Lung (tissue), 12 donors: ENCODE measurements at regions not wholly inside any gene's neighbourhood (a gene's known extent, or its start where the extent isn't known, plus 50 kb on each side); places are given as distances from the start of the nearest gene placed in this dataset. TPM values are rescaled to one million over a fixed set of nuclear protein-coding genes. Genes with fewer than 3 reads are reported as not detected.

ENCODE experiments used
- ATAC-seq: fragments of 200-7000 bp; cut with Tn5 transposase; one replicate; pipeline ENCODE4 v1.9.1; 2020; ENCODE audit warnings: moderate number of reproducible peaks; ENCODE audit not compliant: insufficient read depth, low FRiP score
- DNase-seq, 3 donors: peaks; one replicate each; pipeline ENCODE4 v3.0.0-alpha.2; 2013 to 2017
- H3K27ac ChIP-seq, 2 donors: one replicate each; pipeline ENCODE4 v1.5.1; 2013; ENCODE audit warnings: mild to moderate bottlenecking in 2 of 2, moderate library complexity in 2 of 2, control low read depth in 1 of 2, inconsistent platforms in 1 of 2, low read depth in 1 of 2, low read length in 1 of 2
- H3K27me3 ChIP-seq, 3 donors: one replicate each; pipeline ENCODE4 v1.5.1; 2013; ENCODE audit warnings: low read length in 2 of 3; ENCODE audit not compliant: control insufficient read depth in 3 of 3, insufficient read depth in 3 of 3
- H3K36me3 ChIP-seq, 4 donors: one replicate each; pipeline ENCODE4 v1.5.1; 2013; ENCODE audit warnings: low read length in 4 of 4, mild to moderate bottlenecking in 1 of 4, moderate library complexity in 1 of 4; ENCODE audit not compliant: control insufficient read depth in 4 of 4, insufficient read depth in 4 of 4
- H3K4me1 ChIP-seq, 5 donors: one replicate each; pipeline ENCODE4 v1.5.1; 2013; ENCODE audit warnings: low read length in 5 of 5, mild to moderate bottlenecking in 2 of 5, moderate library complexity in 1 of 5; ENCODE audit not compliant: control insufficient read depth in 5 of 5, insufficient read depth in 5 of 5
- H3K4me3 ChIP-seq: one replicate; pipeline ENCODE4 v1.5.1; 2013; ENCODE audit warnings: mild to moderate bottlenecking, control low read depth, moderate library complexity
- H3K9ac ChIP-seq, 2 donors: one replicate each; pipeline ENCODE4 v1.5.1; 2013; ENCODE audit warnings: low read length in 2 of 2, control low read depth in 1 of 2; ENCODE audit not compliant: insufficient read depth in 1 of 2
- H3K9me3 ChIP-seq, 4 donors: one replicate each; pipeline ENCODE4 v1.5.1; 2013; ENCODE audit warnings: low read length in 3 of 4, mild to moderate bottlenecking in 1 of 4, moderate library complexity in 1 of 4; ENCODE audit not compliant: control insufficient read depth in 4 of 4, insufficient read depth in 3 of 4
- WGBS, 2 donors: extraction: QIAGEN DNeasy Blood & Tissue Kit; methylation state at CpG; one replicate each; pipeline ENCODE4 v1.1.7; 2013; 5-methylcytosine and 5-hydroxymethylcytosine counted together
- small RNA-seq: library from RNA; depleted of rRNA; stranded (forward); fragments of <200 nt; gene quantifications from one replicate; pipeline ENCODE3, GENCODE V24; 2014; ENCODE audit warnings: low replicate concordance
- TF ChIP-seq, protein P1 (sequence below): IDR thresholded peaks from 2 replicates; pipeline ENCODE4 v1.5.1; 2012; ENCODE audit warnings: mild to moderate bottlenecking; ENCODE audit errors: control extremely low read depth, extremely low read depth
- donor health status: control.
- donor health status: control.
- donor health status: Bipolar disorder and iron deficiency.
- donor health status: healthy.
- donor health status: DM: yes; HTN: yes; CAD: no.

DNA sequence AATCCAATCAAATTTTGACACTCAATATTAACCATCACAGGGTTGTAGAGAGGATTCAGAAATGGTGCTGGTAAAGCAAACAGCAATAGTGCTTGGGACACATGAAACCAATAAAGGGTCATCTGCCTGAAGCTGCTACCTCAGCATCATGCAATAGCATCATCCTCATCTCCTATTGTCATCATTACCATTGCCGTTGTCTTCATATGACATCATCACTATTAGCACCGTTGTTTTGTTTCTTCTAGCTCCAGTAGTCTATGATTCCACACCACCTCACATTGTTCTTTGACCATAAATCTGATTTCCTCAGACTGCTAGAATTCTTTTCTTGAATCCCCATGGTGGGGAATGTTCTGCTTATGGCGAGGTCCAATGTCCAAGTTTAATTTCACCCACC lies 52.8 kb upstream of the GRK3 start:
- 92 to 95% methylated on average over 3 of the region's 3 CpGs for WGBS, 2 donors
- no peak for ATAC-seq
- peaks cover 0 to 9% (median 3%) of the 10 kb centered on the region in 4 donors for H3K36me3 ChIP-seq
- DNase-seq = no peak
- H3K27ac ChIP-seq = no peak overlapping the region
- H3K4me1 ChIP-seq = peaks cover 0 to 6% (median 0%) of the 10 kb centered on the region in 5 donors
- no peaks in the 10 kb centered on the region for H3K27me3 ChIP-seq
- H3K9ac ChIP-seq = no peak overlapping the region
- no peaks in the 10 kb centered on the region for H3K9me3 ChIP-seq
- no peak overlapping the region for H3K4me3 ChIP-seq
- TF ChIP-seq, protein P1, sequence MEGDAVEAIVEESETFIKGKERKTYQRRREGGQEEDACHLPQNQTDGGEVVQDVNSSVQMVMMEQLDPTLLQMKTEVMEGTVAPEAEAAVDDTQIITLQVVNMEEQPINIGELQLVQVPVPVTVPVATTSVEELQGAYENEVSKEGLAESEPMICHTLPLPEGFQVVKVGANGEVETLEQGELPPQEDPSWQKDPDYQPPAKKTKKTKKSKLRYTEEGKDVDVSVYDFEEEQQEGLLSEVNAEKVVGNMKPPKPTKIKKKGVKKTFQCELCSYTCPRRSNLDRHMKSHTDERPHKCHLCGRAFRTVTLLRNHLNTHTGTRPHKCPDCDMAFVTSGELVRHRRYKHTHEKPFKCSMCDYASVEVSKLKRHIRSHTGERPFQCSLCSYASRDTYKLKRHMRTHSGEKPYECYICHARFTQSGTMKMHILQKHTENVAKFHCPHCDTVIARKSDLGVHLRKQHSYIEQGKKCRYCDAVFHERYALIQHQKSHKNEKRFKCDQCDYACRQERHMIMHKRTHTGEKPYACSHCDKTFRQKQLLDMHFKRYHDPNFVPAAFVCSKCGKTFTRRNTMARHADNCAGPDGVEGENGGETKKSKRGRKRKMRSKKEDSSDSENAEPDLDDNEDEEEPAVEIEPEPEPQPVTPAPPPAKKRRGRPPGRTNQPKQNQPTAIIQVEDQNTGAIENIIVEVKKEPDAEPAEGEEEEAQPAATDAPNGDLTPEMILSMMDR = no peak

DNA sequence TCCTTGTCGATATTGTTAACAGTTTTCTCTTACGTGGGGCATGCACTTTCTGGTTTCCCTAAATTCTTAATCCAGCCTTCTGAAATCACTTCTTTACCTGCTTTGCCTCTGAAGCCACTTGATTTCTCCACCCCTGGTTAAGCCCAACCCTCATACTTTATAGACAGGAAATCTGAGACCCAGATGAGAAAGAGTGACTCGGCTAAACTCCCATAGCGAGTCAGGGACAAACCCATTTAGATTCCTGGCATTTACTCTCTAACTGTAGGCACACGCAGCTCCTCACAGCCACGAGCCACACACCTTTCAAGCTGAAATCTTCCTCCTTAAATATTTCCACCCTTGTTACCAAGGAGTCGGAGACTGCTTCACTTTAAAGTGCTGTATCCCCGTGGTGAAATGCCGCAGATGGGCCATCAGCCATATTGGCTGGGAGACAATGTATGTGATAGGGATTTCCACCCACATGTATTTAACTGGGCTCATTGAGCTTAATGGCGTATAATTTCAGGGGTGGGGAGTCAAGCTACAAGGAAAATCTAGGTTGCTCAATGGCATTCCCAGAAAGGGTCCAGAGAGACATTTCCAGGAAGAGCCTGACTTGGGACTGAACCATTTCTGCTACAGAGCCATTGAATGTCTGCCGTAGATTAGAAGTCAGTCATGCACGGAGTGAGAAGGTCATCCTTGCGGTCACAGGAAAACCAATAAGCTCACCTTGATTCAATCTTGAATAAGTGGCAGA lies 49.9 kb upstream of the GRK3 start:
- TF ChIP-seq, protein P1 = no peak

More for the DNA sequence above, 49.9 kb upstream of the GRK3 start:
- WGBS, 2 donors = 75 to 82% methylated on average over 13 of the region's 13 CpGs
- Histone ChIP-seq H3K9me3 (peaks cover 0 to 2% (median 0%) of the 10 kb centered on the region in 4 donors), H3K4me3 (no peak overlapping the region), H3K27me3 (no peaks in the 10 kb centered on the region), H3K4me1 (peaks cover 0 to under 1% (median 0%) of the 10 kb centered on the region in 5 donors), H3K27ac (no peak overlapping the region), H3K9ac (no peak overlapping the region), H3K36me3 (peaks cover 0 to 9% (median 3%) of the 10 kb centered on the region in 4 donors)
- DNase-seq (no peak), ATAC-seq (no peak)

Small RNA genes in the stretch of these regions (small RNA-seq; reads per million reads assigned to genes)
- gene IGLL3P (not detected), gene MIR6817 (0.06 reads per million)
